Uterus (tissue), 2 donors: ENCODE measurements at regions not wholly inside any gene's neighbourhood (a gene's known extent, or its start where the extent isn't known, plus 50 kb on each side); places are given as distances from the start of the nearest gene placed in this dataset.

Experiments
- CTCF ChIP-seq, 4 experiments: fragments of 200-600 bp in 2 of 4; fragments of 450-650 bp in 2 of 4; sonication (generic) in 2 of 4; IDR thresholded peaks; one replicate each; pipeline ENCODE4 v1.5.1; 2016 to 2019; ENCODE audit warnings: antibody characterized with exemption in 4 of 4, mild to moderate bottlenecking in 2 of 4, moderate library complexity in 1 of 4
- POLR2A ChIP-seq, 2 donors: fragments of 450-650 bp; IDR thresholded peaks; one replicate each; pipeline ENCODE4 v1.6.1; 2016; ENCODE audit warnings: antibody characterized with exemption in 2 of 2, mild to moderate bottlenecking in 1 of 2, moderate library complexity in 1 of 2

DNA sequence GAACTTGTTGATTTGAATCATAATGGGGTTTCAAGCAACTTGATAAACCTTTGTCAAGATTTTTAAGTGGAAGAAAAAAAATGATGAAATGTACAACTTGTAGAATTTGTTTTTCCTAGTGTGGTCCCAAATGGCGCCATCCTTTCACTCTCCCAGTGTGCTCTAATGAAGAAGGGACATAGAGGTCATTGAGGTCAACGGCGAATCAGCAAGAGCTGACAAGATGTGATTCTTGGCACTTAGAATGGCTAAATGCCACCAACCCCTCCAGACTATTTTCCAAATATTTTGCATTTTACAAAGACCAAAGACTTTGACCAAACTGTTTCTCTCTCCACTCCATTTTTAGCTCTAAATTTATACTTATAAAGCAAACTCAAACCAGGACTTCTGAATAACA, 320.2 kb upstream of the MME start:
- TF ChIP-seq CTCF (IDR thresholded peaks at IDR 0.05), result no peak
- TF ChIP-seq POLR2A (IDR thresholded peaks at IDR 0.05), result no peak
